ENCODE measurements at regions not wholly inside any gene's neighbourhood (a gene's known extent, or its start where the extent isn't known, plus 50 kb on each side); places are given as distances from the start of the nearest gene placed in this dataset.
"Not testable (repeated sequence)": the region's sequence is repeated elsewhere in the genome, so short reads cannot be mapped to it uniquely, and the experiment has no call there.

DNA sequence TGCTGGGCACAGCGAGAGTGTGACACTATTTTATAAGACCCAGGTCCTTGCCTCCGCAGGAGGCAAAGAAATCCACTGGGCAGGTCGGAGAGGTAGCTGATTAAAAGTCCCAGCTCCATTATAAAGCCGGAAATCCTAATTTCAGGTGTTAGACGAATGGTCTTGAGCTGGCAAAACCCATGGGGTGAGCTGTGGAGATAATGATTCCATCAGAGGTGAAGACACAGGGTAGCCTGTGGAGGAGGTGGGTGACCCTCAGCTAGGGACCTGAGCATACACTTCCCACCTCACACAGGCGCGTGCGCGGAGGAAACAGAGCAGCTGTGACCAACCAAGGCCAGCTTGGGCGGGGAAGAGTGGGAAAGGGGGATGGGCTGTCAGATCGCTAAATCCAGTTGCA is 201.7 kb upstream of the CXCR4 start:
- TF ChIP-seq CTCF (IDR thresholded peaks at IDR 0.05; ENCODE audit: insufficient read depth, low read length, poor library complexity, severe bottlenecking) = no peak
- no peak for DNase-seq (ENCODE audit: low read depth)
- Histone ChIP-seq H3K4me3 (ENCODE audit: low read depth, low read length) (no peak overlapping the region), H3K27me3 (ENCODE audit: control insufficient read depth, insufficient read depth, low read length) (no peaks in the 10 kb centered on the region), H3K36me3 (ENCODE audit: control insufficient read depth, insufficient read depth, low read length) (no peaks in the 10 kb centered on the region)

DNA sequence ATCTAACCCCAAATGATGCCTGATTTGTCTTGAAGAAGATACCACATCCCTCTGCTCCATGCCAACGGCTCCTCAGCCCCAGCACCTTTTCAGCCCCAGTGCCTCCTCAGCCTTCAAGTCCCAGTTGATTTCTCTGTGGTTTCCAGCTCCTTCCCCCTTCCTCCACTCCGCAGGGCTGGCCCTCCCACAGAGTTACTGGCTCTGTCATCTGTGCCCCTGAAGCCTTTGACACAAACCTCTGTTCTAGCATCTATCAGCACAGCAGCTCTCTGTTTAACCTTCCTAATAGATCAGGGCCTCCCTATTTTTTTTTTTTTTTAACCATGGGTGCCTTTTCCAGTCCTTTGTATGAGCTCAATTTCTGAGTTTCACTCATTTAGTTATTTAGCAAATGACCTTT is 201.3 kb upstream of the CXCR4 start:
- Histone ChIP-seq H3K4me3 (ENCODE audit: low read depth, low read length) (no peak overlapping the region), H3K27me3 (ENCODE audit: control insufficient read depth, insufficient read depth, low read length) (no peaks in the 10 kb centered on the region), H3K36me3 (ENCODE audit: control insufficient read depth, insufficient read depth, low read length) (no peaks in the 10 kb centered on the region)
- no peak for DNase-seq (ENCODE audit: low read depth)
- no peak for TF ChIP-seq CTCF (IDR thresholded peaks at IDR 0.05; ENCODE audit: insufficient read depth, low read length, poor library complexity, severe bottlenecking)

DNA sequence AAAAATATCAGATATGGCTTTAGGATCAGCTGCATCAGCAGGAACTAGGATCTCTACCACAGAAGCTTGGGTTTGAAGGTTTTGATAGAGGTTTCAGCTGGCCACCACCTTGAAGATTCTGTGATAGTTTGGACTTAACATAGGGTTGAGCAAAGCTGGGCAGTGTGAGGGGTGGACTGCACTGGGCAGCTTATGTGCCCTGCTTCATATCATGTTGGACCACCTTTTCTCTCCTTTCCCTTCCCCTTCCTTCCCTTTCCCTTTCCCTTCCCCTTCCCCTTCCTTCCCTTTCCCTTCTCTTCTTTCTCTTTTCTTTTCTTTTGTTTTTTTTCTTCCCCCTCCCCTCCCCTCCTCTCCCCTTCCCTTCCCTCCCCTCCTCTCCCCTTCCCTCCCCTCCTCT is 196.3 kb upstream of the CXCR4 start:
- no peak for TF ChIP-seq CTCF (IDR thresholded peaks at IDR 0.05; ENCODE audit: insufficient read depth, low read length, poor library complexity, severe bottlenecking)
- no peak for DNase-seq (ENCODE audit: low read depth)
- Histone ChIP-seq H3K36me3 (ENCODE audit: control insufficient read depth, insufficient read depth, low read length) (no peaks in the 10 kb centered on the region), H3K4me3 (ENCODE audit: low read depth, low read length) (no peak overlapping the region), H3K27me3 (ENCODE audit: control insufficient read depth, insufficient read depth, low read length) (no peaks in the 10 kb centered on the region)

DNA sequence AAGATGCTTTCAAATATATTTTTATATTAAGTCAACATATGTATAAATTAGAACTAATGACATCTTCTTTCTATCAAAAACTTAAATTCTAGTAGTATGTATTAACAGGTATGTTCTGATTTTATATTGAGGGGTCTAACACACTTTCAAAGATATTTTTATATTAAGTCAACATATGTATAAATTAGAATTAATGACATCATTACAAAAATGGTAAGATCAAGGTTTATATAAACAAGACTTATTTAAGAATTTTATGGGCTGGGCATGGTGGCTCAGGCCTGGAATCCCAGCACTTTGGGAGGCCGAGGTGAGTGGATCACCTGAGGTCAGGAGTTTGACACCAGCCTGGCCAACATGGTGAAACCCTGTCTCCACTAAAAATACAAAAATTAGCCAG is 194.6 kb upstream of the CXCR4 start:
- H3K4me3 ChIP-seq (ENCODE audit: low read depth, low read length); H3K36me3 ChIP-seq (ENCODE audit: control insufficient read depth, insufficient read depth, low read length); H3K27me3 ChIP-seq (ENCODE audit: control insufficient read depth, insufficient read depth, low read length); DNase-seq (ENCODE audit: low read depth): not testable (repeated sequence)

- no peaks in the 10 kb centered on the region for H3K27me3 ChIP-seq (ENCODE audit: control insufficient read depth, insufficient read depth, low read length)
- no peak for DNase-seq (ENCODE audit: low read depth)
- TF ChIP-seq CTCF (IDR thresholded peaks at IDR 0.05; ENCODE audit: insufficient read depth, low read length, poor library complexity, severe bottlenecking) = no peak
- no peak overlapping the region for H3K4me3 ChIP-seq (ENCODE audit: low read depth, low read length)
- no peaks in the 10 kb centered on the region for H3K36me3 ChIP-seq (ENCODE audit: control insufficient read depth, insufficient read depth, low read length)
Observed at GRCh38 chr2:136310797-136311603, 193.1 kb upstream of the CXCR4 start.

GRCh38 chr2:136310005-136310495 is 192.1 kb upstream of the CXCR4 start:
- no peaks in the 10 kb centered on the region for H3K36me3 ChIP-seq (ENCODE audit: control insufficient read depth, insufficient read depth, low read length)
- no peaks in the 10 kb centered on the region for H3K27me3 ChIP-seq (ENCODE audit: control insufficient read depth, insufficient read depth, low read length)
- H3K4me3 ChIP-seq (ENCODE audit: low read depth, low read length) = no peak overlapping the region
- no peak for TF ChIP-seq CTCF (IDR thresholded peaks at IDR 0.05; ENCODE audit: insufficient read depth, low read length, poor library complexity, severe bottlenecking)
- DNase-seq (ENCODE audit: low read depth) = no peak

Measured in kidney epithelial cell (primary cell).